GM18519 (cell line): ENCODE measurements at regions not wholly inside any gene's neighbourhood (a gene's known extent, or its start where the extent isn't known, plus 50 kb on each side); places are given as distances from the start of the nearest gene placed in this dataset.
"Not testable (repeated sequence)": the region's sequence is repeated elsewhere in the genome, so short reads cannot be mapped to it uniquely, and the experiment has no call there.

Source experiments
- ATAC-seq: cut with Tn5 transposase; IDR thresholded peaks from one replicate; pipeline ENCODE4 v1.9.1; 2021; ENCODE audit warnings: mild to moderate bottlenecking, moderate library complexity; ENCODE audit not compliant: unreplicated experiment, low FRiP score

DNA sequence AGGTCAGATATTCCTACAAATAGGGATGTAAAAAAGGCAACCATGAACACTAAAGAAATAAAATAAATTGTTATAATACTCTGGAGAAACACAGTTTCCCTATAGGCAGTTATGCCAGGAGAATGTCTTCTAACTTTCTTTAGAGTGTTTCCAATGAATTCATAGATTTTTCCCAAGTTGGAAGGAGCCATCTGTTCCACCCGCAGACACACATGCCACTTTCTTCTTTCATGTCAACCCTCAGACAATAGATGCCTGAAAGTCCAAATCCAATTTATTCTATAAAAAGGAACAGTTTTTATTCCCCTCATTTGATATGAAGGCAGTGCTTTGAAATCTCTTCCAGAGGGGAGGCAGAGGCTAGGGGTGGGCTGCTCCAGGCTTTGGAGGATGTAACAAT lies 418.1 kb downstream of the ACTL7B start:
- ATAC-seq: no peak

DNA sequence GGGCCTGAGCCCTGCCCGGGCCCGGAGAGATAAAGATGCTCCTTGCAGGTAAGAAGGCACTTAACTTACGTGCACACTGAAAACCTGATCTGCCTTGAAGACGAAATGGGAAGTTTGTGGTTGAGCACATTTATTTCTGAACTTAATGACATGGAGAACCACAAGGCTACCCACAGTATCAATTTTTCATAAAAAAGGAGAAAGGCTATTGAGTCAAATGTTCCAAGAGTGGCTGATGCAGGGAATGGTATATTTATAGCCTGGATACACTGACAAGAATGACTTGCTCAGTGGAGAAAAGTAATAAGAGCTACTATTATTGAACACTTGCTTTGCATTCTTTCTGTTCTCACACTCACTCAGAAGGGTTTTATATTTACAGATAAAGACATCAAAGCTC lies 419.3 kb downstream of the ACTL7B start:
- ATAC-seq: no peak

DNA sequence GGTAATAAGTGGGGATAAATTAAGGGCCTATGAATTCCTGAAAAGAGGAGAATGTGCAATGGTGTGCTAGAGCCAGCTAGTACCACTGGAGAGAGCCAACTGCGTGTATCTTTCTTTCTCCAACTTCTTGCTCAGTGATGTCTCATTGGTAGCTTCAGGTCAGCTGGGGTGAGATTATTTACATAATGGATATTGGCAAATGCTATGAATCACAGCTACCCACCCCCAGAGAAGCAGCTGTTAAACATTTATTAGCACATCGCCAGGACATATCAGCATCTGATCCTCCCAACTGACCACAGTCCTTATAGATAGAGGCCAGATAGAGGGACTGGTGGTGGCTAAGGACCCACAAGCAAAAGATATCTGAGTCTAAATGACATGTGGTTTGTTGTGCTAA lies 421.3 kb downstream of the ACTL7B start:
- ATAC-seq: no peak

DNA sequence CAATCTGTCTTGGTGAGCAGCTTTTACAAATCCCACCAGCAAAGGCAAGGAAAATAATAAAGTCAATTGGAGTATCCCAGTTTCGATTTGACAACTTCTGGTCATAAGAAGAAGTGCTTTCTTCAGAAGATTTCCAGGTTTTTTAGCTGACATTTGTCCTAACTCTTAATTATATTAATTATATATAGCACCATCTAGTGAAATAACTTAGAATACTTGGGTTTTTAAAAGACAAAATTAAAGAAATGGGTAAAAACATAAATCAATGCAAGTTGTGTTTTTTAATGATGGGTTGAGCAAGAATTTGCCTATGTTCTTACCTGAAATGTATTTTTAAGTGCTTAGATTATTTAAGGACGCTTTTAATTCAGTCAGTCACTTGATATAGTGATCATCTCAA lies 421.8 kb downstream of the ACTL7B start:
- no peak for ATAC-seq

DNA sequence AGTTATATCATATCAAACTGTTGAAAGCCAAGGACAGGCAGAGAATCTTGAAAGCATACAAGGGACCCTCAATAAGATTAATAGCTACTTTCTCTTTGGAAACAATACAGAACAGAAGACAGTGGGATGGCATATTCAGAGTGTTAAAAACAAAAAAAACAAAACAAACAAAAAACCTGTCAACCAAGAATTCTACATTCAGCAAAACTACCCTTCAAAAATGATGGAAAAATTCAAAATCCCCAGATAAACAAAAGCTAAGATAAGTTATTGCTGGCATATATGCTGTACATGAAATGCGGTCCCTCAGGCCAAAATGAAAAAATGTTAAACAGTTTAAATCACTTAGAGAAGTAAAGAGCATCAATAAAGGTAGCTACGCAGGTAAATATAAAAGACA lies 425.1 kb downstream of the ACTL7B start:
- no peak for ATAC-seq

DNA sequence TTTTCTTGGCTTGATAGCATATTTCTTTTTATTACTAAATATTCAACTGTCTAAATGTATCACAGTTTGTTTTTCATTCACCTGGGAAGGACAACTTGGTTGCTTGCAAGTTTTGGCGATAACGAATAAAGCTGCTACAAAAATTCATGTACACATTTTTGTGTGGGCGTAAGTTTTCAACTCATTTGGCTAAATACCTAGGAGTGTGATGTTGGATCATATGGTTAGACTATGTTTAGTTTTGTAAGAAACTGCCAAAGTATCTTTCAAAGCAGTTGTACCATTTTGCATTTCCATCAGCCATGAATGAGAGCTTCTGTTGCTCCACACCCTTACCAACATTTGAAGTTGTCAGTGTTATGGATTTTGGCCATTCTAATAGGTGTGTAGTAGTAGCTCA lies 428.0 kb downstream of the ACTL7B start:
- no peak for ATAC-seq

DNA sequence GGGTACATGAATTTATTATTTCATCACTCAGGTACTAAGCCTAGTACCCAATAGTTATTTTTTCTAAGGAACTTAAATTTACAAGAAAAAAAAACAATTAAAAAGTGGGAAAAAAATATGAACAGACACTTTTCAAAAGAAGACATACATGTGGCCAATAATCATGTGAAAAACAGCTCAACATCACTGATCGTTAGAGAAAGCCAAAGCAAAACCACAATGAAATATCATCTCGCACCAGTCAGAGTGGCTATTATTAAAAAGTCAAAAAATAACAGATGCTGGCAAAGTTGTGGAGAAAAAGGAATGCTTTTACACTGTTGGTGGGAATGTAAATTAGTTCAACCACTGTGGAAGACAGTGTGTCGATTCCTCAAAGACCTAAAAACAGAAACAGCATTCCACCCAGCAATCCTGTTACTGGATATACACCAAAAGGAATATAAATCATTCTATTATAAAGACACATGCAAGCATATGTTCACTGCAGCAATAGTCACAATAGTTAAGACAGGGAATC lies 429.3 kb downstream of the ACTL7B start:
- ATAC-seq: not testable (repeated sequence)

DNA sequence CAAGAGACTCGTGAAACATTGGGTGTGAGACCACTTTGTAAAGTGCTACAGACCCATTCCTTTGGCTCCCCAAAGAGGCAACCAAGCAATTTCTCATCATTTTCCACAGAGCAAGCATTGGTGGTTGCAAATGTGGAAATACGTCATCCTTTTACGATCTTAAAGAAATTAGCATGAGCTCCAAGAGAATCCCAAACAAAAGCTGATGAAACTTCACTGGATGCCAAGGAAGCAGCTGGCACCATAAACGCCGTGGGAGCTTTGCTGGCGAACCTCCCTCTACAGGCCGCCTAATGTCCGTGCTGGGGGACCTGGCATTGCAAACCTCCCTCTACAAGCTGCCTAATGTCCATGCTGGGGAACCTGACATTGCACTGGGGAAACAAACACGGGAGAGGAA lies 432.4 kb downstream of the ACTL7B start:
- no peak for ATAC-seq

DNA sequence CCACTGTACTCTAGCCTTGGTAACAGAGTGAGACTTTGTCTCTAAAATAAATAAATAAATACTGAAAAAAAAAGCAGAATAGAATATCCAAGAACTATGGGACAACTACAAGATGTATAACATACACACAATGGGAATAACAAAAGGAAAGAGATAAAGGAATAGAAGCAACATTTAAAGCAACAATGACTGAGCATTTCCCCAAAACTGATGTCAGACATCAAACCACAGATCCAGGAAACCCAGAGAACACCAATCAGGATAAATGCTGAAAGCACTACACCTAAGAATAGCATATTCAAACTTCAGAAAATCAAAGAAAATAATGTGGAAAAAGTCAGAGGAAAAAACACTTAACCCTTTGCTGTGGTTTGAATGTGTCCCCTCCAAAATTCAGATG lies 436.4 kb downstream of the ACTL7B start:
- no peak for ATAC-seq

DNA sequence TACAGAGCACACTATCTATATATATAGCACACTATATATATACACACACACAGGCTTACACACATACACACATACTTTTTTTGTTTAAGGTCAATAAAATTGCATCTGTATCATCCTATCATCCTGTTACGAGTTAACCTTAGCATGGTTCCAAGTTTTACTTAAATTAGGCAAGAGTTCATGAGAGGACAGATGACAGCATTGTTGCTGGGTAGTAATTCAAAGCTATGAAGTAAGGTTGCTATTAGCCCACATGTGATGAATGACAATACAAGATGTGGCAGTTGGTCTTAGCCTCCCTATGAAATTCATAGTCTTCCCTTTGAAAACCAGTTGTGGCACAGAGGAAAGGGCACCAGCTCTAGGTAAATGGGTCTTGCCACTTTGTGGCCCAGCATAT lies 438.1 kb downstream of the ACTL7B start:
- ATAC-seq: no peak

DNA sequence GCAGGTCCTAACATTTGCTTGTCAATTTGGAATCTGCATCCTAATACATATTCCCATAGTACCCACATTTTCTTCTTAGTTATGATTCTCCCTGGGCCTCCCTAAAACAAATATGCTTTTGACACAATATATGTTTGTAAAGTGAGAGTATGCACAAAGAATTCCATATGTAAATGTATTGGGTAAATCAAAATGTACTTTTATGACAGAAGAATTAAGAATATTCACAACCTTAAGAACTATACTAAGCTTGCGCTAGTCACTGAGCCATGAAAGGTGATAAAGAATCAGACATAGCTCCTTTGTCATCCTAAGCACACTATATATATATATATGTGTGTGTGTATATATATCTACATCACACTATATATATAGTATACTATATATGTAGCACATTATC lies 438.5 kb downstream of the ACTL7B start:
- no peak for ATAC-seq

DNA sequence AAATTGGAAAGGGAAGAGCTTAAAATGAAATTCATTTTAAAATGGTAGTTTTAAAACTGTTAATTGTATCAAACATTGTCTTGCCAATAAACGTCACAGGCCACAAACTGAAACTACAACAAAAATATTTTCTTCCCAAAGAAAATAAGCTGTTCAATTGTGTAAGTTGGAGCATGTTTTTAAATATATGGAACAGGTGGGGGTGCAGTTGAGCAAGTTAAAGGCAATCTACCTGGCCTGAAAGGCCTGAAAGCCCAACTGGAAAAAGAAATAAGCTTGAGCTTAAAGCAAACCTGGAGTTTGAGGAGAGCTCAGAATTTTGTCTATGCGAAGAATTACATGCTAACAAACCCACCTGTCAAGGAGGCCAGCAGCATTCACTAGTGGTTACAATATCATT lies 439.5 kb downstream of the ACTL7B start:
- no peak for ATAC-seq

DNA sequence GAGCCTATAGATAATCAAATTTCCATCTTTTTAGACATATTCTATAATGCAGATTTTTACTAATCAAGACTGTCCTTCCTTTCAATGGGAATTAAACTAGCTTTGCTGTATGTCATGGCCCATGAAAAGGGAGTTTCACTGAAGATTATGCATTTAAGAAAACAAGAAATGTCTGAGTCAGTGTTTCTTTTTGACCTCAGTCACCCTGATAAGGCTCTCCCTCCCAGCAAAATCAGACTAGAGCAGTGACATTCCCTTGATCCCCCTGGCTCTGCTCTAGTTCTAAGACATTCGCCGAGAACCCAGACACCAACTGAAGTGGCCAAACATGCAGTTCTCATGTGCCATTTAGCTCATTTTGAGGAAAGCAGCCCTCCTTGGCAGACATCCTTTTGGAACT lies 442.0 kb downstream of the ACTL7B start:
- no peak for ATAC-seq

DNA sequence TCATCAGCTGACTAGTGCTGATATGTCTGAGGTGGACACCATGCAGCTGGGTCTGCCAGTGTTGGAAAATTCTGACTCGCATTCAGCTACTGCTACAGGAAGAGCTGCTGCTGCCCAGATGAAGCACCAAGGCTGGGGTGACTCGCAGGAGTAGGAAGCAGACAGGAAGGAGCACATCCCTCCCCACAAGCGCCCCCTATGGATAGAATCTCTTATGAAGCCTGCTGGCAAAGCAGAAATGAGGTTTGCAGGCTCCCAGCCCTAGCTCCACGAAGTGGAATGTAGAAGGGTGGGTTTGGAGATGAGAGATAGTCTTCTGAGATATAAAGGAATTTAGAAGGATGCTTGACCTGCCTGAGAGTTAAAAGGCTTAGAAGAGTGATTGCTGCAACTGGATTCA lies 443.0 kb downstream of the ACTL7B start:
- no peak for ATAC-seq

DNA sequence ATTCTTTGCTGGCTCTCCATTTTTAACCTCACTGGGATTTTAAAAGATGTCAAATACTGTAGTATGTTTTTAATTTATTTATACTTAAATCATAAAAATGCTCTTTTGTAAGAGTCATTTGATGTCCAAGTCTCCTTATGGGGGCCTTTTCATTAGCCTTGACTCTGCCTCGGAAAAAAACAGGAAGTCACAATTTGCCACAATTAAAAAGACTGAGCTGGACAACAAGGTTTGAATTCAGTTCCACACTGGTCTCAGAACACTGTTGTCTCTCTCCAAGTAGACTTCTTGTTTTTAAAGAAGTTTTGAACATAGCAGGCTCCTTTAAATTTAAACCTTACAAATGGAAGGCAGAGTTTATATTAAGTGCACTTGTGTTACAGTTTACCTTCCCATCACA lies 444.2 kb downstream of the ACTL7B start:
- ATAC-seq: no peak

DNA sequence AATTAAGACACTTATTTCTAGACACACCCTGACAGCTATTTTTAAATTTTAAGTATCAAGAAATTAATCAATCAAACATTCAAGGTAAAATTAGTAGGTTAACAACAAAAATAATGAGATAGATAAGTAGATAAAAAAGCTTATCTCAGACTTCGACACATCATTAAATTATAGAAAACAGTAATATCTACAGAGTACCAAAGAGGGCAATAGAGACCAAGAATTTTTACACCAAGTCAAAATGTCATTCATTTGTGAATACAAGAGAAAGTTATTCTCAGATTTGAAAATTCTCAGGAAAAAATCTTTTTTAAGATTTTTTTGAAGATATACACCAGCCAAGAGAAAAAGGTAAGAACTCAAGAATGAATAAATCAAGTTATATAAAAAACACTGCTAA lies 445.6 kb downstream of the ACTL7B start:
- no peak for ATAC-seq

DNA sequence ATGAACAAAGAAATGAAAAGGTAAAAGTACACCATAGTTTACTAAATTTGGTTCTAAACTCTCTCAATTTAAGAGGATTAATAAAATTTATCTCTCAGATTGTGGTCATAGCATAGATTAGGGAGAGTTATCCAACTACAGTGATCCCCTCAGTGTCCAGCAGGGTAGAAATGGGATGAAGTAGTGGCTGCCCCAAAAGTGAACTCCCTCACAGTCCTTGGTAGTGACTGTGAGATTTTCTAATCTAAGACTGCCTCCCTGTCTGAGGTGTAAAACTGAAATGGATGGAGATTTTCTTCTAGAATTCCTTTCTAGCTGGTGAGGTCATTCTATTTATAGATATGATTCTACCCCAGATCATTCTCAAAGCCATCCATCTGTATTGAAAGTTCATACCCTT lies 455.5 kb downstream of the ACTL7B start:
- ATAC-seq: no peak

DNA sequence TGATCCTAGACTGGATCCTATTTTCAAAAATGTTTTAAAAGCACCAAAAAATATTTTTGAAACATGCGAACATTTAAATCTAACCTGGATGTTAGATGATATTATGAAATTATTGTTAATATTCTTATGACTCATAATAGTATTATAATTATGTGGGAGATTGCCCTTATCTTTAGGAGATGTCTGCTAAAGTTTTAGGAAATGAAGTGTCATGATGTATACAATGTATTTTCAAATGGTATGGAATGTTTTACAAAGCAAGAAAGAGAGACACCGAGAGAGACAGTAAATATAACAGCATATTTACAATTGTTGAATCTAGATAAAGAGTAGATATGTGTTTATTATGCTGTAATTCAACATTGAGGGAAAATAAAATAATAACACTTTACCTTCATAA lies 455.9 kb downstream of the ACTL7B start:
- ATAC-seq: no peak

DNA sequence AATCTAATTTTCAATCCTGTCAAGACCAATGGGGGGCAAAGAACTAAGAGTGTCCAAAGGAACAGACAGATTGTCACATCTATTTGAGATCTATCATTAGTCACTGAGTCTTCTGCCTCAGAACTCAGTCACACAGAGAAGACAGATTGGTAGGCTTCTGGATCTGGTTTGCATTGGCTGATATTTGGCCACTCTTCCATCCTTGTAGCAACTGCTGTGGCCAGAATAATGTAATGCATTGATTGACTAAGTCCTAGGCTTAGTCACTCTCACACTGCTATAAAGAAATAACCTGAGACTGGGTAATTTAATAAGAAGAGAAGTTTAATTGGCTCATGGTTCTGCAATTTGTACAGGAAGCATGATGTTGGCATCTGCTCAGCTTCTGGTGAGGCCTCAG lies 458.5 kb downstream of the ACTL7B start:
- no peak for ATAC-seq

DNA sequence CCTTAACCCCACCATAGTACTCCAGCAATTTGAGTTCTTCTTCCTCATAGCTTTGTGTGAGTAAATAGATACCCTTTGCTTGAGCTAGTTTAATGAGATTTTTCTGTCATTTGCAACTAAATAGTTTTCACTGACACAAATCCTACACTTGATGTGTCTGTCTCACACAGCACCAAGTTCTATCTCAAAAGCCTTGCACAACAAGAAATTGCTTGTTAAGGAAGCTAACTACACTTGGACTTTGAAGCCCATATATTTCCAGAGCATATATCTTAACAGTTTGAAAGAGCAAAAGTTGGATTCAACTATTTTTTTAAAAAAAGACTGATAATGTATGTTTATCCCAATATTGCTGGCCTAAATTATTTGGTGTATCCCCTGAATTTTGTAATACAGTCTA lies 459.2 kb downstream of the ACTL7B start:
- ATAC-seq: no peak

DNA sequence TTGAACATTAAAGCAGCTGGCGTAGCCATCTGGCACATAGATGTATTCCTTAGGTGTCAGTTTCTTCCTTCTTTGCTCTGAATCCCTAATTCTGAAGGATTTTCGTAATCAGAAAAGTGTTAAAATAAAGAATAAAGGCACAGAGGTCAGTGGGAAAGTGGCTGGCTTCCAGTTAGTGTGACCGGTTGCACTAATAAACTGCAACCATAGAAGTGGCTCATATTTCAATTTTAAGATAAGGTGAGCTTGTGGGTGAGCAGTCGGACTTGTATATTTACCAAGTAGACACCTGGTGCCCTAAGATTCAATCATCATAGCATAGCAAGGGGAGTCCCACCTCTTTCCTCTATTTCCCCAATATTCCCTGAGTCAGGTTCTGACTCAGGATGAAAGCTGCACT lies 459.6 kb downstream of the ACTL7B start:
- no peak for ATAC-seq

DNA sequence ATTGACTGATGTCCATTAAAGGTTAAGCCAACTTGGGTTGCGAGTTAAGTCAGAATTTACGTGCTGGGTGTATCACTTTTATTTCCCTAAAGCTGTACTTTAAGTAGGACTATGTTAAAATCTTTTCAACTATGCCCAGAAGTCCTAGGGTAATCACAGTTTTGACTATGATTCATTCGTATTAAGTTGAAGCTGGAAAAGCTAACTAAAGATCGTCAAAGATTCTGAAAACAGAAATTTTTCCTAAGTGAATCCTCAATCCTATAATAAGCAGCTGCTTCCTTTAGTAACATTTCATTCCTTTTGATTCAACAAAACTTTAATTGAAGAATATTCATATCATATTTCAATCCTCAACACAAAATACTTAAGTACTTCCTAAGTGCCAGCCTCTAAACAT lies 460.4 kb downstream of the ACTL7B start:
- ATAC-seq: no peak

DNA sequence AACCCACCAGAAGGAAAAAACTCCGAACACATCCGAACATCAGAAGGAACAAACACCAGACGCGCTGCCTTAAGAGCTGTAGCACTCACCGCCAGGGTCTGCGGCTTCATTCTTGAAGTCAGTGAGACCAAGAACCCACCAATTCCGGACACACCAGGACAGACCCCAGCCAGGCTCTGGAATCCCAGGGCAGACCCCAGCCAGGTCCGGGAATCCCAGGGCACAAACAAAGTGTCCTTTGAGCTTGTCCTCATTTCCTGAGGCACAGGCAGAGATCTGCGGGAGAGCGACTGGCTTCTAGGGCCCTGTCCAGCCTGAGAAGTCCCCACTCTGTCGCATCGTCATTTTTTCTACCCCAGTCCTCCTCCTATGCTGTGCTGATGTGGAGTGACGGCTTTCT lies 461.1 kb downstream of the ACTL7B start:
- no peak for ATAC-seq
